ENCODE measurements at regions not wholly inside any gene's neighbourhood (a gene's known extent, or its start where the extent isn't known, plus 50 kb on each side); places are given as distances from the start of the nearest gene placed in this dataset.

- intact Hi-C loops (cut with DNase I; ENCODE audit: low total_unique reads) = no loop called here
- 75 to 86% methylated on average over 4 of the region's 4 CpGs for WGBS, 2 donors
- H3K4me3 ChIP-seq (ENCODE audit: low read depth, poor library complexity, severe bottlenecking) = no peak overlapping the region
- no peak for TF ChIP-seq CTCF (IDR thresholded peaks at IDR 0.05)
- no peak for TF ChIP-seq POLR2A (IDR thresholded peaks at IDR 0.05)
- DNase-seq (ENCODE audit: low spot score in 2 of 2) = no peak
Measured at GRCh38 chr16:79833559-79833958, 233.0 kb upstream of the MAF start.

- no peak for TF ChIP-seq CTCF (IDR thresholded peaks at IDR 0.05)
- TF ChIP-seq POLR2A (IDR thresholded peaks at IDR 0.05) = no peak
- no peak for DNase-seq (ENCODE audit: low spot score in 2 of 2)
- H3K4me3 ChIP-seq (ENCODE audit: low read depth, poor library complexity, severe bottlenecking) = no peak overlapping the region
- WGBS, 2 donors = 66 to 75% methylated on average over 7 of the region's 7 CpGs
- intact Hi-C loops (cut with DNase I; ENCODE audit: low total_unique reads) = no loop called here
Measured at GRCh38 chr16:79826732-79827475, 226.4 kb upstream of the MAF start.

GRCh38 chr16:79825002-79825401 is 224.5 kb upstream of the MAF start:
- intact Hi-C loops (cut with DNase I; ENCODE audit: low total_unique reads) = no loop called here
- no peak for DNase-seq (ENCODE audit: low spot score in 2 of 2)
- 89 to 90% methylated on average over 1 of the region's 1 CpG for WGBS, 2 donors
- no peak overlapping the region for H3K4me3 ChIP-seq (ENCODE audit: low read depth, poor library complexity, severe bottlenecking)
- TF ChIP-seq POLR2A (IDR thresholded peaks at IDR 0.05) (no peak), CTCF (IDR thresholded peaks at IDR 0.05) (no peak)

GRCh38 chr16:79823639-79824038 is 223.1 kb upstream of the MAF start:
- DNase-seq (ENCODE audit: low spot score in 2 of 2) = no peak

GRCh38 chr16:79821911-79822310 is 221.4 kb upstream of the MAF start:
- H3K4me3 ChIP-seq (ENCODE audit: low read depth, poor library complexity, severe bottlenecking) = no peak overlapping the region
- DNase-seq (ENCODE audit: low spot score in 2 of 2) = no peak
- intact Hi-C loops (cut with DNase I; ENCODE audit: low total_unique reads) = no loop called here
- 90 to 93% methylated on average over 3 of the region's 3 CpGs for WGBS, 2 donors
- no peak for TF ChIP-seq CTCF (IDR thresholded peaks at IDR 0.05)
- no peak for TF ChIP-seq POLR2A (IDR thresholded peaks at IDR 0.05)

More at GRCh38 chr16:79823639-79824038, 223.1 kb upstream of the MAF start:
- 55% methylated on average over 2 of the region's 2 CpGs for WGBS, 2 donors
- H3K4me3 ChIP-seq (ENCODE audit: low read depth, poor library complexity, severe bottlenecking) = no peak overlapping the region
- no peak for TF ChIP-seq CTCF (IDR thresholded peaks at IDR 0.05)
- intact Hi-C loops (cut with DNase I; ENCODE audit: low total_unique reads) = no loop called here

GRCh38 chr16:79816081-79816497 is 215.6 kb upstream of the MAF start:
- DNase-seq (ENCODE audit: low spot score in 2 of 2) = no peak
- WGBS, 2 donors = 68 to 81% methylated on average over 4 of the region's 4 CpGs
- TF ChIP-seq CTCF (IDR thresholded peaks at IDR 0.05) (no peak), POLR2A (IDR thresholded peaks at IDR 0.05) (no peak)
- intact Hi-C loops (cut with DNase I; ENCODE audit: low total_unique reads) = no loop called here
- H3K4me3 ChIP-seq (ENCODE audit: low read depth, poor library complexity, severe bottlenecking) = no peak overlapping the region

All from lower leg skin (tissue), 4 donors.